Epithelial cell of prostate (primary cell): ENCODE measurements at regions not wholly inside any gene's neighbourhood (a gene's known extent, or its start where the extent isn't known, plus 50 kb on each side); places are given as distances from the start of the nearest gene placed in this dataset.

Experiments
- DNase-seq: peaks from one replicate; pipeline ENCODE4 v3.0.0-alpha.2; 2011; ENCODE audit warnings: low read depth, low spot score
- H3K27ac ChIP-seq: fragments of 450-650 bp; 2 replicates; pipeline ENCODE4 v1.5.1; 2017; ENCODE audit warnings: mild to moderate bottlenecking

DNA sequence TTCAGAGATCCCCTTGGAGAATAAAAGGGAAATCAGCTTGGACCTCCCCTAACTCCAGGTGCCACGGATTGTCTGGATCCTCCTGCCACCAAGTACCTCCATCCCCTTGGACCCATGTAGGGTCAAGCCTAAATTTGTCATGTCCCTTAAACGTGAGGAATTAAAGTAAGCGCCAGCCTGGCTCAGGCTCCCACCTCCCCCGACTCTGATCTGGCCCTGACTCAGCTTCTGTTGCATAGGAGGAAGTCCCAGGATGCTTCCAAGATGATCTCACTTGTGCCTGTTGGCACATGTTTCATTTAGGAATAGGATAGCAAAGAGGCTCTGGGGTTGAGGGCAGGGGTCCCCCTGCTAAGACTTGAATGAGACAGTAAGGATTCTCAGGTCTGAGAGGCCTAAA is 231.9 kb upstream of the JUN start:
- H3K27ac ChIP-seq, result peak overlapping the region; percentile 50
- peak; percentile 52 for DNase-seq

DNA sequence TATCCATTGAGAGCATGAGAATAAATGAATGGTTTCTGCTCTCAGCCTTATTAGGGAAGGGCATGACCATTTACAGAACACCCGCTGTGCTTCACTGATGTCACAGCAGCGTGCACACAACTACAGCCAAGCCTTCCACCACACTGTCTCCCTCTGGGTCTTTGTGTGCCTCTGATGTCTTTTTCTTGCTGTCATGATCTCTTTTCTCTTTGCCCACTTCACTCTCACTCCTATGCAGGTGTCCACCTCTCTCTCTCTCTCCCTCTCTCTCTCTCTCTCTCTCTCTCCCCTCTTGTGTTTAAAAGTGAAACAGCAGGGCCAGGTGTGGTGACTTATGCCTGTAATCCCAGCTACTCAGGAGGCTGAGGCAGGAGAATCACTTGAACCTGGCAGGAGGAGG is 232.5 kb upstream of the JUN start:
- DNase-seq, result no peak
- H3K27ac ChIP-seq, result peak overlapping the region; percentile 50

DNA sequence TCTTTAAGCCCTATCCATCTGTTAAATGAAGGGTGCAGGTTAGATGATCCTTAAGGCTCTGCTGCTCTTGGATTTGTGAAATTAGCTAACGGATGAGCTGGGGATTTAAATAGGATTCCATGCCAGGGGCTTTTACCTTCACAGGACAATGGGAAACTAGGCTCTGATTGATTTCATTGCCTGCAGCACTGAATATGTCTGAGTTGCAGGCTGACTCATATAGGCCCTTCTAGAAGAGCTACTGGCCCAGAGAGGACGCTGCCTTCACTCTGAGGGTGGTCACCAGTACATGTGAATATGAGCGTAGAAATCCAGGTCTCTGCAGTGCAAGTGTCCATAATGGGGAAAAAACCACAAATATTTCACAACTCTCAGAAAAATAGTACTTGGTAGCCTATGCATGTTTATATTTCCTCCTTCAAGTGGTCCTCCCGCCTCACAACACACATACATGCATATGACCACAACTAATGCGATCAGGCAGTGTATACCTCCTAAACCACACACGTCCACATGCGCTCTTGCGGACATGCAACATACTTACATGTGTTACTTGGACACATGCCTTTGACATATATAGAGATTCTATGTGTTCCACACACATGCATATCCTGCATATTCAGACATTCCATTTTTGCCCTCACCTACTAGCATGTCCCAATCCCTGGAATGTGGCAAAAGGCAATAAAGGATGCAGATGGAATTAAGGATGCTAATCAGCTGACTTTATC is 233.8 kb upstream of the JUN start:
- H3K27ac ChIP-seq, result no peak overlapping the region
- no peak for DNase-seq

GRCh38 chr1:59018446-59018845 is 234.6 kb upstream of the JUN start:
- no peak overlapping the region for H3K27ac ChIP-seq
- DNase-seq, result no peak

DNA sequence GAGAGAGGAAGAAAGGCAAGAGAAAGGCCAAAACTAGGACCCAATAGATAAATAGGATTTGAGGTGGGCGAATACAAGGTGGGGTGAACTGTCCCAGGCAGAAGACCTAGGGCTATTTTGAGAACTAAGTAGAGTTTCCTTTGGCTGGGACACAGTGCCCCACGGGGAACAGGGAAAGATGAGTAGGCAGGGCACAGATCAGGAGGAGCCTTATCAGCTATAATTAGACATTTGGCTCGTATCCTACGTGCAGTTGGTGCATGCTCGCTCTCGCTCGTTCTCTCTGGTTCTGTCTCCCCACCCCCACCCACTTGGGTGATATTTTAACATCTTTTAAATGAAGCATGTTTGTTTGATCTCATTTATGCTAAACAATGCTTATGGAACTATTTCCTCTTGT is 235.0 kb upstream of the JUN start:
- H3K27ac ChIP-seq, result no peak overlapping the region
- DNase-seq, result no peak

- H3K27ac ChIP-seq, result peak overlapping the region; percentile 5
- DNase-seq, result no peak
Observed at GRCh38 chr1:59020151-59020997, 236.5 kb upstream of the JUN start.

- DNase-seq, result no peak
- no peak overlapping the region for H3K27ac ChIP-seq
Observed at GRCh38 chr1:59022199-59022598, 238.4 kb upstream of the JUN start.

DNA sequence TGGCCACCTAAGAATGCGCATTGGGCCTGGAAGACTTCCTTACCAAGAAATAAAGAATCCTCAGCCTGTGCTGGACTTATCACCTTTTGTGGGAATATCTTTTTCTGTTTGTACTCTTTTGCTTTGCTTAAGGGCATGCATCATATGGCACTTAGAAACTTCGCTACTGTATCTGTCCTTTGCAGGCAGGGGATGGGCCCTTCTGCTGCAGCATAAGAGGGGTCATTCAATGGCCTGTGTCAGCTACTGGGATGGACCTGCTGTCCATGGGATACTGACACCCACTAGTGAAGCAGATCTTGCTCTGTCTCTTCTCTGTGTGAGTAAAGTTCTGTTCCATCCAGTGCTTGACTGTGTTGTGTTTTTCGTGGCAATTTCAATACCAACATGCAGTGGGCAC is 239.0 kb upstream of the JUN start:
- no peak for DNase-seq

GRCh38 chr1:59025201-59025600 is 241.4 kb upstream of the JUN start:
- no peak overlapping the region for H3K27ac ChIP-seq
- no peak for DNase-seq

More for the DNA sequence above, 239.0 kb upstream of the JUN start:
- H3K27ac ChIP-seq, result no peak overlapping the region

- H3K27ac ChIP-seq, result no peak overlapping the region
- DNase-seq, result no peak
Observed at GRCh38 chr1:59025898-59026426, 242.1 kb upstream of the JUN start.

DNA sequence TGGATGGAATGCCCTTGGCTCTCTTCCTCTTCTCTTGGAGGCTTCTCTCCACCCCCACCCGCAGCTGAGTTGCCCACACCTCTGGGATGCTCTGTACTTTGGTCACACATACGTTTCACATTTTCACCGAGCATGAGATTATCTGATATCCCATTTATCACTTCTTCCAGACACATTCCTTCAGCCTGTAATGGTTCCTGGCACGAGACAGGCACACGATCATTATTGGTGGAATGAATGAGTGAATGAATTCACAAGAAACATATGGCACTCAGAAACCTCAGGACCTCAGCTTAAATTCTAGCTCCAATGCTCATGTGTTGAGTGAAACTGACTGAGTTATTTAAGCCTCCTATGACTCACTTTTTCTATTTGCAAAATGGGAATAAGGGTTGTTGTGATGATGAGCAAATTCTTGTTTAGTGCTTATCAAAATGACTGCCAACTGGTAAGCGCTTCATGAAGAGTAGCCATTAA is 242.7 kb upstream of the JUN start:
- H3K27ac ChIP-seq, result no peak overlapping the region
- peak; percentile 29 for DNase-seq

DNA sequence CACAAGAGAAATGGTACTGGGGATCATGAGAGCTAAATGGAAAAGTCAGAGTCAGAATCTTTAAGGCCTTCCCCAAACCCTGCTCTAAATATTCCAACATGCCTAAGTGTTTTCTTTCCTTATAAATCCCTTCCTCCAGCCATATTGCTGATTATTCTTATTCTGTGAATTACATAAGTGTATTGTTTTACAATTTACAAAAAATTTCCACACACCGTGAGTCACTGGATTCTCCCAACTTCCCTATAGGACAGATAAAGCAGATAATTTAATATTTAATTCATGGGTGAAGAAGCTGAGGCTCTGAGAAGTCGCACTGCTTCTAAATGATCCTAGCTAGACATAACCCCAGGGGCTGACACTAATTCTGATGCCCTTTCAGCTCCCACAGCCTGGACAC is 243.3 kb upstream of the JUN start:
- no peak overlapping the region for H3K27ac ChIP-seq
- no peak for DNase-seq

GRCh38 chr1:59028048-59028447 is 244.2 kb upstream of the JUN start:
- no peak overlapping the region for H3K27ac ChIP-seq
- no peak for DNase-seq

- no peak for DNase-seq
Observed at GRCh38 chr1:59029411-59030167, 245.7 kb upstream of the JUN start.

DNA sequence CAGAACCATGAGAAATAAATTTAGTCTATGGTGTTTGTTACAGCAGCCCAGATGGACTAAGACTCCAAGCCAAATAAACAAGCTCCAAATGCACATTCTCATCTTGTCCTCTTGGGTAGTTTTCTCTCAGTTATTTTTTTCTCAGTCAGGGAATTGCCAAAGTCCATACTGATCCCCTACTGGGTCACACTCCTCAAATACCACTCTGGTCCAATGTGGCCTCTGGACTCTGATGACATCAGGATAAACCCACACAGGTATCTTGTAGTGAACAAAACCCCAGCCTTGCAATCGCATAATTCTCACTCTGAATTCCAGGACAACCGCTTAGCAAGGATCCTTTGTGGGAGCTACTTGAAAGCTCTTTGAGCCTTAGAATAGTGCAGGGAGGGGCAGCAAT is 248.4 kb upstream of the JUN start:
- DNase-seq, result no peak
- no peak overlapping the region for H3K27ac ChIP-seq

More at GRCh38 chr1:59029411-59030167, 245.7 kb upstream of the JUN start:
- peak overlapping the region; percentile 50 for H3K27ac ChIP-seq

GRCh38 chr1:59033761-59034160 is 249.9 kb upstream of the JUN start:
- H3K27ac ChIP-seq, result no peak overlapping the region
- DNase-seq, result no peak

DNA sequence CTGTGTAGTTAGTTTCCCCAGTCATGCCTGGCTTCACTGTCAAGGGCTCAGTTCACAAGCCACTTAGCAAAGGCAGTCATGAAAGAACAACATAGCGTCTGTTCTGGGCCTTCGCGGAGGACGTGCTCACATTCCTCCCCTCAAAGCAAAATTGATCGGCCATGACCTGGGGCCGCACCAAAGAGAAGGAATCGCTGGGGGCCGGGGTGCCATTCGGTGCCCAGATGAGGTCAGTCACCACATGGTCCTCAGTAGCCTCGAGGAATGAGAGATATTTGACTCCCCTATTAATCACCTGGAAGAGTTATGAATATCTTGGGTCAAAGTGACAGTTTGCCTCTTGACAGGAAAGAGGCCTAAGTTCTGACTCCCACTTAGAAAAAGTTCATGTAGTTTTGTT is 251.1 kb upstream of the JUN start:
- no peak for DNase-seq
- no peak overlapping the region for H3K27ac ChIP-seq

GRCh38 chr1:59039551-59039950 is 255.7 kb upstream of the JUN start:
- H3K27ac ChIP-seq, result no peak overlapping the region
- DNase-seq, result no peak

- no peak for DNase-seq
Observed at GRCh38 chr1:59040486-59040885, 256.4 kb upstream of the FGGY start.

DNA sequence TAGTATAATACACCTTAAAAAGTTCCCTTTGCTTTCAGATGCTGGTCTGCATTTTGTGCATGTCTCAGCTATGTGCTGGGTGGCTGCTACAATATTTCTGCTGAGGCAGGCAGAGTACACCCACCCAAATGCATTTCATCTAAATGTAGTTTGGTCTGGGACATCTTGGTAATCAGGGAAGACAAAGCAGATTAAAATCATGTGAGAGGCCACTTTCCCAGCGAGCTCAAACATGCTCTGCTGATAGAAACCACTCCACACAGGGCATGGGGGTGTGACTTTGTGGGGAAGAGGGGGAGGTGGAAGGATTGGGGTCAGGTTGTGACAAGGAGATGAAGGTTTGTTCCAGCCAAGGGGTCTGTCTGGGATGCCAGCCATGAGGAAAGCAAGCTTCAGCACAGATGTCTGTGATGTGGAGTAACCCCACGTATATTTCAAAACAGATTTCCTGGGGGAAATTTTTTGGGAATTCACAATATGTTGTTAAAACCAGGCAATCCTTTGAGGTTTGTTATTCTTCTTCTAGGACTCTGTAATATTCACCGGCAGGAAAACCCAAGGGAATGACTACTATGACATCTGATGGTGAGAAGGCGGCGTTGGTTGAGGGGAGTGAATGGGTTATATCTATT is 255.1 kb upstream of the FGGY start:
- DNase-seq, result no peak
- H3K27ac ChIP-seq, result no peak overlapping the region

More at GRCh38 chr1:59040486-59040885, 256.4 kb upstream of the FGGY start:
- H3K27ac ChIP-seq, result no peak overlapping the region
